ENCODE measurements at regions not wholly inside any gene's neighbourhood (a gene's known extent, or its start where the extent isn't known, plus 50 kb on each side); places are given as distances from the start of the nearest gene placed in this dataset.

DNA sequence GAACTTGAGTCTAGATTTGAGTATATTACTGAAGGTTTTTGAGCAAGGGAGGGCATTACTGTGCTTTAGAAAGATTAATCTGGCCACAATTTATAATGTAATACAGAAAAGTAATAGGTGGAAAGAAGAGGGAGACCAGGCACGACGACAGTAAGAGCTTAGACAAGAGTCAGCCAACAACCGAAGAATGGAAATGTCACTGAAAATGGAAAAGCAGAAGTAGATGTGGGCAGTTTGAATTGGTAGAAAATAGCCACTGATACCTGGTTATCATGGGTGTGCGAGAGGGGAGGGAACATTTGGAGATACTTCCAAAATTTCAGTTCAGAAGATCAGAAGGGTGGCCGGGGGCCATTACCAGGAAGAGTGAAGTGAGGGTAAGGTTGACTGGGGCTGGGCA is 339.1 kb downstream of the UTRN start:
- TF ChIP-seq, protein P1, sequence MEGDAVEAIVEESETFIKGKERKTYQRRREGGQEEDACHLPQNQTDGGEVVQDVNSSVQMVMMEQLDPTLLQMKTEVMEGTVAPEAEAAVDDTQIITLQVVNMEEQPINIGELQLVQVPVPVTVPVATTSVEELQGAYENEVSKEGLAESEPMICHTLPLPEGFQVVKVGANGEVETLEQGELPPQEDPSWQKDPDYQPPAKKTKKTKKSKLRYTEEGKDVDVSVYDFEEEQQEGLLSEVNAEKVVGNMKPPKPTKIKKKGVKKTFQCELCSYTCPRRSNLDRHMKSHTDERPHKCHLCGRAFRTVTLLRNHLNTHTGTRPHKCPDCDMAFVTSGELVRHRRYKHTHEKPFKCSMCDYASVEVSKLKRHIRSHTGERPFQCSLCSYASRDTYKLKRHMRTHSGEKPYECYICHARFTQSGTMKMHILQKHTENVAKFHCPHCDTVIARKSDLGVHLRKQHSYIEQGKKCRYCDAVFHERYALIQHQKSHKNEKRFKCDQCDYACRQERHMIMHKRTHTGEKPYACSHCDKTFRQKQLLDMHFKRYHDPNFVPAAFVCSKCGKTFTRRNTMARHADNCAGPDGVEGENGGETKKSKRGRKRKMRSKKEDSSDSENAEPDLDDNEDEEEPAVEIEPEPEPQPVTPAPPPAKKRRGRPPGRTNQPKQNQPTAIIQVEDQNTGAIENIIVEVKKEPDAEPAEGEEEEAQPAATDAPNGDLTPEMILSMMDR (IDR thresholded peaks at IDR 0.05) = no peak
- no peak for TF ChIP-seq POLR2A (IDR thresholded peaks at IDR 0.05)
